Osteoblast (primary cell): ENCODE measurements at regions not wholly inside any gene's neighbourhood (a gene's known extent, or its start where the extent isn't known, plus 50 kb on each side); places are given as distances from the start of the nearest gene placed in this dataset.

Experiments used
- DNase-seq: peaks from one replicate; pipeline ENCODE4 v3.0.0; 2011; ENCODE audit warnings: low spot score, mixed read lengths; ENCODE audit not compliant: insufficient read length; ENCODE audit errors: missing footprints
- H2AFZ ChIP-seq: 2 replicates; pipeline ENCODE4 v1.6.0; 2011; ENCODE audit warnings: mild to moderate bottlenecking, low read length
- H3K27ac ChIP-seq: 2 replicates; pipeline ENCODE4 v1.5.1; 2011; ENCODE audit warnings: mild to moderate bottlenecking, low read depth, low read length, moderate library complexity
- H3K27me3 ChIP-seq: 2 replicates; pipeline ENCODE4 v1.6.0; 2012; ENCODE audit warnings: mild to moderate bottlenecking, control low read depth, inconsistent platforms, low read length, moderate library complexity; ENCODE audit not compliant: insufficient read depth
- H3K36me3 ChIP-seq: 2 replicates; pipeline ENCODE4 v1.5.1; 2011; ENCODE audit warnings: mild to moderate bottlenecking, low read length, control low read depth, moderate library complexity; ENCODE audit not compliant: insufficient read depth
- H3K4me1 ChIP-seq: 2 replicates; pipeline ENCODE4 v1.5.1; 2011; ENCODE audit warnings: mild to moderate bottlenecking, low read length, control low read depth, moderate library complexity; ENCODE audit not compliant: insufficient read depth
- H3K4me2 ChIP-seq: 2 replicates; pipeline ENCODE4 v1.6.0; 2011; ENCODE audit warnings: mild to moderate bottlenecking, low read length; ENCODE audit not compliant: insufficient read depth
- H3K4me3 ChIP-seq: fragments of 200-600 bp; sonication (generic); 3 replicates; pipeline ENCODE4 v1.5.1; 2012; ENCODE audit warnings: mild to moderate bottlenecking, low read length, inconsistent platforms; ENCODE audit not compliant: insufficient read depth
- H3K79me2 ChIP-seq: 2 replicates; pipeline ENCODE4 v1.6.0; 2012; ENCODE audit warnings: mild to moderate bottlenecking, low read length, control low read depth, inconsistent platforms; ENCODE audit not compliant: insufficient read depth
- H3K9me3 ChIP-seq: 2 replicates; pipeline ENCODE4 v1.5.1; 2011; ENCODE audit warnings: low read depth, low read length, control low read depth
- H4K20me1 ChIP-seq: 2 replicates; pipeline ENCODE4 v1.6.0; 2012; ENCODE audit warnings: mild to moderate bottlenecking, low read length, control low read depth; ENCODE audit not compliant: insufficient read depth
- CTCF ChIP-seq: IDR thresholded peaks from 2 replicates; pipeline ENCODE4 v1.5.1; 2011; ENCODE audit warnings: mild to moderate bottlenecking, low read depth, low read length, moderate library complexity; ENCODE audit errors: extremely low read depth

GRCh38 chr4:124386648-124387047, 325.9 kb downstream of the ANKRD50 start:
- H3K4me2 ChIP-seq = no peak overlapping the region
- no peaks in the 10 kb centered on the region for H3K27me3 ChIP-seq
- no peaks in the 10 kb centered on the region for H3K9me3 ChIP-seq
- no peaks in the 10 kb centered on the region for H4K20me1 ChIP-seq
- H3K4me3 ChIP-seq = no peak overlapping the region
- no peak for DNase-seq
- TF ChIP-seq CTCF = no peak
- H3K36me3 ChIP-seq = no peaks in the 10 kb centered on the region
- no peaks in the 10 kb centered on the region for H3K79me2 ChIP-seq
- no peak overlapping the region for H2AFZ ChIP-seq
- H3K27ac ChIP-seq = no peak overlapping the region
- peaks cover 2% of the 10 kb centered on the region for H3K4me1 ChIP-seq

GRCh38 chr4:124389591-124389990, 322.9 kb downstream of the ANKRD50 start:
- Histone ChIP-seq H4K20me1 (no peaks in the 10 kb centered on the region), H3K9me3 (no peaks in the 10 kb centered on the region), H3K79me2 (no peaks in the 10 kb centered on the region), H3K27ac (no peak overlapping the region), H3K4me3 (no peak overlapping the region), H2AFZ (no peak overlapping the region), H3K4me1 (peaks cover 2% of the 10 kb centered on the region), H3K36me3 (no peaks in the 10 kb centered on the region), H3K4me2 (no peak overlapping the region), H3K27me3 (no peaks in the 10 kb centered on the region)
- DNase-seq = no peak
- TF ChIP-seq CTCF = no peak

GRCh38 chr4:124390861-124391260, 321.7 kb downstream of the ANKRD50 start:
- H3K27ac ChIP-seq = no peak overlapping the region
- H3K27me3 ChIP-seq = no peaks in the 10 kb centered on the region
- no peak overlapping the region for H3K4me3 ChIP-seq
- H3K4me1 ChIP-seq = peaks cover 2% of the 10 kb centered on the region
- TF ChIP-seq CTCF = no peak
- no peak overlapping the region for H3K4me2 ChIP-seq
- no peak overlapping the region for H2AFZ ChIP-seq
- H3K9me3 ChIP-seq = no peaks in the 10 kb centered on the region
- DNase-seq = no peak
- H3K79me2 ChIP-seq = no peaks in the 10 kb centered on the region
- no peaks in the 10 kb centered on the region for H3K36me3 ChIP-seq
- H4K20me1 ChIP-seq = no peaks in the 10 kb centered on the region

- DNase-seq = no peak
- Histone ChIP-seq H3K4me1 (no peaks in the 10 kb centered on the region), H2AFZ (no peak overlapping the region), H3K9me3 (no peaks in the 10 kb centered on the region), H3K79me2 (no peaks in the 10 kb centered on the region), H3K27me3 (no peaks in the 10 kb centered on the region), H3K4me2 (no peak overlapping the region), H3K36me3 (no peaks in the 10 kb centered on the region), H4K20me1 (no peaks in the 10 kb centered on the region), H3K27ac (no peak overlapping the region), H3K4me3 (no peak overlapping the region)
- no peak for TF ChIP-seq CTCF
Observed at GRCh38 chr4:124396333-124396732, 316.2 kb downstream of the ANKRD50 start.
